Spleen (tissue), 7 donors: ENCODE measurements at regions not wholly inside any gene's neighbourhood (a gene's known extent, or its start where the extent isn't known, plus 50 kb on each side); places are given as distances from the start of the nearest gene placed in this dataset.

Experiments used
- CTCF ChIP-seq, 11 experiments: fragments of 200-600 bp in 7 of 11; fragments of 450-650 bp in 4 of 11; sonication (generic) in 4 of 11; IDR thresholded peaks in 8 of 11; conservative IDR thresholded peaks in 3 of 11; 1 replicate in 7 of 11; 2 replicates in 4 of 11; pipeline versions ENCODE4 v1.4.0 to v1.8.0; 2016 to 2021; ENCODE audit warnings: antibody characterized with exemption in 11 of 11, inconsistent platforms in 4 of 11, mild to moderate bottlenecking in 1 of 11
- POLR2A ChIP-seq, 3 donors: fragments of 450-650 bp; IDR thresholded peaks; one replicate each; pipeline ENCODE4 v1.5.1; 2017; ENCODE audit warnings: antibody characterized with exemption in 3 of 3, mild to moderate bottlenecking in 1 of 3
- donor health status: DM: no; HTN: no; CAD: no; lungs with moderate emphysema.
- donor health status: DM: no; HTN: no; CAD: no.
- donor health status: DM: no; HTN: no; CAD: no.

GRCh38 chr9:134265078-134265477 is 61.2 kb upstream of the RXRA start:
- no peak for TF ChIP-seq CTCF (IDR thresholded peaks at IDR 0.05 in 8 of 11, conservative IDR thresholded peaks at IDR 0.05 in 3 of 11)
- TF ChIP-seq POLR2A (IDR thresholded peaks at IDR 0.05) = no peak
